ENCODE measurements at regions not wholly inside any gene's neighbourhood (a gene's known extent, or its start where the extent isn't known, plus 50 kb on each side); places are given as distances from the start of the nearest gene placed in this dataset.

DNA sequence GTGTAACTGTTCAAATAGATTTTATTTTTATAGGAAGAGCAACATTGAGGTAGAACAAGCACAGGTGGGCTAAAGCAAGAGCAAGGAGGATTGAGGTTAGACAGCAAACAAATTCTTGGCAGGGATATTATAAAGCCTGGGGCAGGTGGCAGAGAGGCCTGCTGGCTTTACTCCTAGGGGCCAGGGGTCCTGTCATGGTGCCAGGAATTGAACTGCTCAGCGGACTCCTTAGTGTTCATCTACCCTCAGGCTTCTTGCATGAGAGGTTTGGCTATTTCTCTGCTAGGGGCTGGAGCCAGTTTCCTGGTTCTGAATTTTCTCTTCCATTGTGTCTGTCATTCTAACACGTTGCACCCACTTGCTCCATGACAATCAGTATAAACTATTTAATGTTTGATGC lies 217.2 kb upstream of the NCAM1 start:
- DNase-seq (ENCODE audit: low read depth), result no peak
- TF ChIP-seq, protein P1, sequence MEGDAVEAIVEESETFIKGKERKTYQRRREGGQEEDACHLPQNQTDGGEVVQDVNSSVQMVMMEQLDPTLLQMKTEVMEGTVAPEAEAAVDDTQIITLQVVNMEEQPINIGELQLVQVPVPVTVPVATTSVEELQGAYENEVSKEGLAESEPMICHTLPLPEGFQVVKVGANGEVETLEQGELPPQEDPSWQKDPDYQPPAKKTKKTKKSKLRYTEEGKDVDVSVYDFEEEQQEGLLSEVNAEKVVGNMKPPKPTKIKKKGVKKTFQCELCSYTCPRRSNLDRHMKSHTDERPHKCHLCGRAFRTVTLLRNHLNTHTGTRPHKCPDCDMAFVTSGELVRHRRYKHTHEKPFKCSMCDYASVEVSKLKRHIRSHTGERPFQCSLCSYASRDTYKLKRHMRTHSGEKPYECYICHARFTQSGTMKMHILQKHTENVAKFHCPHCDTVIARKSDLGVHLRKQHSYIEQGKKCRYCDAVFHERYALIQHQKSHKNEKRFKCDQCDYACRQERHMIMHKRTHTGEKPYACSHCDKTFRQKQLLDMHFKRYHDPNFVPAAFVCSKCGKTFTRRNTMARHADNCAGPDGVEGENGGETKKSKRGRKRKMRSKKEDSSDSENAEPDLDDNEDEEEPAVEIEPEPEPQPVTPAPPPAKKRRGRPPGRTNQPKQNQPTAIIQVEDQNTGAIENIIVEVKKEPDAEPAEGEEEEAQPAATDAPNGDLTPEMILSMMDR (IDR thresholded peaks at IDR 0.05; ENCODE audit: insufficient read depth, low read length, severe bottlenecking), result no peak
- no peak for FAIRE-seq

DNA sequence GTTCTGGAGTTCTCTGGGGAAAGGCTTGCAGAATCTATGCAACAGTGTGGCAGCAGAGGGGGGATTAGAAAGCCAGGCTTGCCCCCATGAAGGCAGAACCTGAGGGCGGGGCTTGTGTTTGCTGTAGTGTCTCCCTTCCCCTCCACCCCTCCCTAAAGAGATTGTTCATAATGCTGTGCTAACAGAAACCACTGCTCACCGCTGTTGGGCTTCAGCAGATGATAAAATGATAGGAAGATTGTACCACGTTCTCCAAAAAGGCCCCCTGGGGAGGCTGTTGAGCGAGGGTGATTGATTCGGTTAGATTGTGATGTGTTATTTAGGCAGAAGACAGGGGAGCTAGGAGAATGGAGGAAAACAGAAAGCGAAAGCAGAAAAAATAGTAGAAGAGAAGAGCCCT lies 215.2 kb upstream of the NCAM1 start:
- no peak for FAIRE-seq
- TF ChIP-seq, protein P1 (IDR thresholded peaks at IDR 0.05; ENCODE audit: insufficient read depth, low read length, severe bottlenecking), result no peak
- Histone ChIP-seq H3K4me3 (ENCODE audit: low read depth, low read length) (no peak overlapping the region), H3K36me3 (ENCODE audit: control insufficient read depth, insufficient read depth, low read length) (no peaks in the 10 kb centered on the region), H3K27me3 (ENCODE audit: control insufficient read depth, insufficient read depth, low read length) (no peaks in the 10 kb centered on the region)
- DNase-seq (ENCODE audit: low read depth), result no peak

More for the DNA sequence above, 217.2 kb upstream of the NCAM1 start:
- H3K4me3 ChIP-seq (ENCODE audit: low read depth, low read length), result no peak overlapping the region
- no peaks in the 10 kb centered on the region for H3K36me3 ChIP-seq (ENCODE audit: control insufficient read depth, insufficient read depth, low read length)
- no peaks in the 10 kb centered on the region for H3K27me3 ChIP-seq (ENCODE audit: control insufficient read depth, insufficient read depth, low read length)

DNA sequence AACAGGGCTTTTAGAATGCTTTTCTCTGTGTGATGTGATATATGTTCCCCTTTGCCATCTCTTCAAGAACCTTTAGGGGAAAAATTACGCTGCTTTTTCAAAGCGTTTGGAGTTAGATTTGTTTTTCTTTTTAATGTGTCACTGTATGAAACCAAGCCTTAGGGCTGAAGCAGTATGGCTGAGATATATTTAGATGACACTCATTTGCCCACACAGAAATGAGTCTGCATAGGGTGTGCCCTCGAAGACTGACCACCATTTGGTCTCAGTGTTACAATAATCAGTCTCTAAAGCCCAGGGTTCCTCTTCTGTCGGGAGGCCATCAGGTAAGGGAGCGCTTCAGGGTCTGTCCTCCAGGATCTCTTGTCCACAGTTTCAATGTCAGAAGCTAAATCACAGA lies 213.0 kb upstream of the NCAM1 start:
- H3K4me3 ChIP-seq (ENCODE audit: low read depth, low read length), result no peak overlapping the region
- no peaks in the 10 kb centered on the region for H3K27me3 ChIP-seq (ENCODE audit: control insufficient read depth, insufficient read depth, low read length)
- no peaks in the 10 kb centered on the region for H3K36me3 ChIP-seq (ENCODE audit: control insufficient read depth, insufficient read depth, low read length)
- TF ChIP-seq, protein P1 (IDR thresholded peaks at IDR 0.05; ENCODE audit: insufficient read depth, low read length, severe bottlenecking), result no peak
- FAIRE-seq, result no peak
- no peak for DNase-seq (ENCODE audit: low read depth)

DNA sequence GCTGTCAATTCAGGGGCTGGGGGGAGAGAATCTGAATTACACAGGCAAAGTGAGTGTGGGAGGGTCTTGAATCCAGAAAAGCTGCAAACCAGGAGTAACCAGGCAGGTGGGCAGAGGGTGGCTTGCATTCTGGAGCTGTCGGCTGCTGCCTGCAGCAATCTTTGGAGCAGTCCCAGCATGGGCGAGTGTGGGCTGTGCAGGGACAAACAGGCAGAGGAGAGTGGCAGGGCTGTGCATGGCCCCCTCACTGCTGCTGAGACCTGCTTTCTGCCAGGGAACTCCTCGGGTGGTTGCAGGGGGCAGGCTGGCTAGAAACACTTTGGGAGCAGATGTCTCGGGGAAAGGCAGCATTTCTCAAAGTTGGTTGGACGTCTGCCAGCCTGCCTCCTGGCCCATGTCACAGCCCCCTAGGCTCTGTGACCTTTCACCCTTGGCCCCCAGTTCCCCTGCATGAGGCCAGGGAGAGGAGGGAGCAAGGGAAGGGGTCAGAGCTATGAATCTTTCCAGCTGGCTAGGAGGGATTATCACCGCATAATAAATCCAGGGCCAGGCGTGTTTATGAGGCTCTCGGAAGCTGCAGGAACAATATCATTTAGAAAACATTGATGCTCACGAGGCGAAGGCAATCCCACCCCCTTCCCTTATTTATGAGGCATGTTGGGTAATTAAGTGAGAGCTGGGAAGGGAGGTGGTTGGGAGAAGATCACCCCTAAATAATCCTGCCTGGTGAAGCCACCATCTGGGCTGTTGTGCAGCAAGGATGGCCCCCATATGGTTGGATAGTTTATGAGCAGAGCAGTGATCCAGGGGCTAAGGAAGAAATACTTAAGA lies 212.3 kb upstream of the NCAM1 start:
- Histone ChIP-seq H3K4me3 (ENCODE audit: low read depth, low read length) (no peak overlapping the region), H3K27me3 (ENCODE audit: control insufficient read depth, insufficient read depth, low read length) (no peaks in the 10 kb centered on the region), H3K36me3 (ENCODE audit: control insufficient read depth, insufficient read depth, low read length) (no peaks in the 10 kb centered on the region)
- FAIRE-seq, result no peak
- no peak for DNase-seq (ENCODE audit: low read depth)
- TF ChIP-seq, protein P1 (IDR thresholded peaks at IDR 0.05; ENCODE audit: insufficient read depth, low read length, severe bottlenecking), result no peak

DNA sequence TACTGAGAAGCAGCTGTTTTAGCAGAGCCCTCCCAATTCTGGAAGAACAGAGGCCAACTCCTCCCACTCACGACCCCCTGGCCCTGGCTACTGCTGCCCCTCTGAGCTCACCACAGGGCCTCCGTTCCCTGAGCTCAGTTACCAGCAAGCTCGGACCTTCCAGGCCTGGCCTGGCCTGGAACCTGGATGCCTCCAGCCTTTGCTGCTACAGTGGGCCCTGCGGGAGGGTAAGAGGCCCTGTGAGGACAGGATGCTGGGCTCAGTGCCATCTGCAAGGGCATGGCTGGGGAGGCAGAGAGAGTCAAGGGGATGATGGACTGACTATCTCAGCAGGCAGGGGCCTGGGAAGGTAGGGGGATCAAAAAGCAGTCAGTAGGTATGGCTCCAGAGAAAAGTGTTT lies 209.9 kb upstream of the NCAM1 start:
- TF ChIP-seq, protein P1 (IDR thresholded peaks at IDR 0.05; ENCODE audit: insufficient read depth, low read length, severe bottlenecking), result no peak
- DNase-seq (ENCODE audit: low read depth) (no peak), FAIRE-seq (no peak)
- H3K36me3 ChIP-seq (ENCODE audit: control insufficient read depth, insufficient read depth, low read length), result no peaks in the 10 kb centered on the region
- no peaks in the 10 kb centered on the region for H3K27me3 ChIP-seq (ENCODE audit: control insufficient read depth, insufficient read depth, low read length)
- H3K4me3 ChIP-seq (ENCODE audit: low read depth, low read length), result no peak overlapping the region

DNA sequence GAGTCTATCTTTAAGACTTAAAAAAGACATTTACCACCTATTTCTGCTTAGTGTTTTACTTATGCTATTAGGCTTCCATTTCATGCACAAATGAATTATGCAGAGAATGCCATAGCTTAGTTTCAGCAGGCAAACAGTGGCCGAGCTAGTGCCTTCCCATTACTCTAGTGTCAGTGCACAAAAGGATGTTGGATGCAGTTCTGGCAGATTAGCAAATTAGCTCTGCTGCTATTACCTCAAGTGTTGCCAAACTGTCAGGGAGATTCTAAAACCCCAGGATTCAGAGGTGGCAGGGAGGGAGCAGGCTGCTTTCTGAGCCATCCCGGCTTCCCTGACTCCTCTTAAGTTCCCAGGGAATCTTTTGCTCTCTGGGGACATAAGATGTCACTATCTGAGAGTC lies 209.4 kb upstream of the NCAM1 start:
- no peak overlapping the region for H3K4me3 ChIP-seq (ENCODE audit: low read depth, low read length)
- no peaks in the 10 kb centered on the region for H3K27me3 ChIP-seq (ENCODE audit: control insufficient read depth, insufficient read depth, low read length)
- TF ChIP-seq, protein P1 (IDR thresholded peaks at IDR 0.05; ENCODE audit: insufficient read depth, low read length, severe bottlenecking), result no peak
- H3K36me3 ChIP-seq (ENCODE audit: control insufficient read depth, insufficient read depth, low read length), result no peaks in the 10 kb centered on the region
- FAIRE-seq, result no peak
- no peak for DNase-seq (ENCODE audit: low read depth)

Measured in bronchial epithelial cell (primary cell).